ENCODE measurements at regions not wholly inside any gene's neighbourhood (a gene's known extent, or its start where the extent isn't known, plus 50 kb on each side); places are given as distances from the start of the nearest gene placed in this dataset.
"Not testable (repeated sequence)": the region's sequence is repeated elsewhere in the genome, so short reads cannot be mapped to it uniquely, and the experiment has no call there.

DNA sequence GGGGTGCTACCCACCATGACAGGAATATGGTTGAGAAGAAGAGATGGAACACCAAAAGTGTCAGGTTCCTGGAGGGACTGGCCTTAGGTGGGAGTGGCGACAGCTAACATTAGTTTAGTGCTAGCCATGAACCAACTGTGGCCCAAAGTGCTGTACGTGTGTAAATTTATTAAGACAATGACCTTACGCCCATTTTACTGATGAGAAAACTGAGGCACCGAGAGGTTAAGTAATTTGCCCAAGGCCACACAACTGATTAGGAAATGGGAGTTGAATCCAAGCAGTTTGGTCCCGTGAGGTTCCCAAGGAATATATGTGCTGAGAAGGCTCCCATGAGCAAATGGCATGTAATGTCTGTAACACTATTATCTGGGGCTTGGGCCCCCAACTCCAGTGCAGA, 109.5 kb upstream of the SLC1A4 start:
- no peak for DNase-seq (ENCODE audit: low read depth)

- no peak for DNase-seq (ENCODE audit: low read depth)
These were observed 108.8 kb upstream of the SLC1A4 start for GRCh38 chr2:64880193-64880951.

GRCh38 chr2:64881037-64881492, 108.1 kb upstream of the SLC1A4 start:
- DNase-seq (ENCODE audit: low read depth) = no peak

GRCh38 chr2:64887565-64887964, 101.6 kb upstream of the SLC1A4 start:
- no peak for DNase-seq (ENCODE audit: low read depth)

DNA sequence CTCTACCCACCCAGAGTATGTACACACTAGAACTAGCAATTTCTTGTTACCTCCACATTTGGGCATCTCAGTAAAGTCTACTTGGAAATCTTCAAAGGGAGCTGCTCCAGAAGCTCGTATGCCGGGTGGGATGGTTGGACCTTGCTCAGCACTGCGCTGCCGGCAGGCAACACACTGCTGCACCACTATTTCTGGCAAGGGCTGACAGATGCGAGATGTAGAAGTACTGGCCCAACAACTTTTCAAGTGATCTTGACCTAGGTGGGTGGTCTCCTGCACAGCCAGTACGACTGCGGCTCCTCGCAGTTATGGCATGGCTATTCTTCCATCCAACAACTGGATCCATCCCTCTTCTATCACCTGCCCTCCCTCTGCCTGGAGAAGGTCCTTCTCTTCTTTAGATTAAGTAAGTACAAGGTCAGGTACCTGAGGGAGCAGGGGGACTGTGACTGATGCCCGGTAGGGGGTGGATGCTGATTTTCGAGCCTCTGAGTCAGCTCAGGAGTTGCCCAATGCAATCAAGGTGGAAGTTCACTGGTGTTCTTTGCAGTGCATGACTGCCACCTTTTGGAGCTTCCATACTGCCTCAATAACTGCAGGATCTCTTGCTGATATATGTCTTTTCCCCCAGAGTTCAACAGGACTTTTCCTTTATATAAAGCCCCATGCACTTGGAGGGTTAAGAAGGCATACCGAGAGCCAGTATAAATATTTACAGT, 100.4 kb upstream of the SLC1A4 start:
- DNase-seq (ENCODE audit: low read depth) = no peak

DNA sequence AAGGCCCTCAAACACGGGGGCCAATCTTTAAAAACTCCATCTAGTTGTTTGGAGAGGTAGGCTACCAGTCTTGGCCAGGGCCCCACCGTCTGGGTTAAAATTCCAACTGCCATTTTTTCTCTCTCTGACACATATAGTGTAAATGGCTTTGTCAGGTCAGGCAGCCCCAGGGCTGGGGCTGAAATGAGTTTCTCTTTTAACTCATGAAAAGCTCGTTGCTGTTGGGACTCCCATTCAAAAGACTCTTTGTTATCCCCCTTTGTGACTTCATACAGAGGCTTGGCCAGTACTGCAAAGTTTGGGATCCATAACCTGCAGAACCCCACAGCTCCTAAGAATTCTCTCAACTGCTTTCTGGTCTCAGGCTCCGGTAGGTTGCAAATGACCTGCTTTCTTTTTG, 99.4 kb upstream of the SLC1A4 start:
- DNase-seq (ENCODE audit: low read depth) = no peak

GRCh38 chr2:64896572-64896971, 92.6 kb upstream of the SLC1A4 start:
- DNase-seq (ENCODE audit: low read depth) = not testable (repeated sequence)

DNA sequence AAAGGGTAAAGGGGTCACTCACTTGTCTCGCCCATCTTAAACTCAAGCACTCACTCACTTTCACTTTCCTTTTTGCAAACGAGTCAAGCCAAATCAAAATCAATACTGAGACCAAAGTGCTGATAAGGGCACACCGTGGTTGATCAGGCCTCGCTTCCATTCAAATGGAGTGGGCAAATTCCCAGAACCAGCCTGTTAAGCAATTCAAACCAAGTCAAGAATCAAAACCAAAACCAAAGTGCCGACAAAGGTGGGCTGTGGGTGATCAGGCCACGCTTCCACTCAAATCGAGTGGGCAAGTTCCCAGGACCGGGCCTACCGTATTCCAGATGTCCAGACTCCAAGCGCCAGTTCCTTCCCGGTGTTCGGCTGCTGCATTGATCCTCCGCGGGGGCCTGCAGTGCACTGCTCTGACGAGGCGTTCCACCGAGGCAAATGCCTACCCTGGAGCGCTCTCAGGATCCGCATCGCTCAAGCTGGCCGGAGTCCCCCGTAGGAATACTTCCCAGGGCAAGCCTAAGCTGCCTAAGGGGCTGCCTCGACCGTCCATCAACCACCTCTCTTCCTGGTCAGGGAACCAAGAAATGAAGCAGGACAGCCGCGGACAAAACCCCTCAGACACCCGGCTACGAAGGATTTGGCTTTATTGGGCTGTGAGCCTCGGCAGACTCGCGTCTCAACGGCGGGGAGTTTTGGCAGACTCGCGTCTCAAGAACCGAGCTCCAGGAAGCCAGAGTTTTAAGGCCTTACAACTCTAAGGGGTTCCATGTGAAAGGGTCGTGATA, 89.9 kb upstream of the SLC1A4 start:
- DNase-seq (ENCODE audit: low read depth) = no peak

- not testable (repeated sequence) for DNase-seq (ENCODE audit: low read depth)
These were observed 89.3 kb upstream of the SLC1A4 start for GRCh38 chr2:64899876-64900275.

DNA sequence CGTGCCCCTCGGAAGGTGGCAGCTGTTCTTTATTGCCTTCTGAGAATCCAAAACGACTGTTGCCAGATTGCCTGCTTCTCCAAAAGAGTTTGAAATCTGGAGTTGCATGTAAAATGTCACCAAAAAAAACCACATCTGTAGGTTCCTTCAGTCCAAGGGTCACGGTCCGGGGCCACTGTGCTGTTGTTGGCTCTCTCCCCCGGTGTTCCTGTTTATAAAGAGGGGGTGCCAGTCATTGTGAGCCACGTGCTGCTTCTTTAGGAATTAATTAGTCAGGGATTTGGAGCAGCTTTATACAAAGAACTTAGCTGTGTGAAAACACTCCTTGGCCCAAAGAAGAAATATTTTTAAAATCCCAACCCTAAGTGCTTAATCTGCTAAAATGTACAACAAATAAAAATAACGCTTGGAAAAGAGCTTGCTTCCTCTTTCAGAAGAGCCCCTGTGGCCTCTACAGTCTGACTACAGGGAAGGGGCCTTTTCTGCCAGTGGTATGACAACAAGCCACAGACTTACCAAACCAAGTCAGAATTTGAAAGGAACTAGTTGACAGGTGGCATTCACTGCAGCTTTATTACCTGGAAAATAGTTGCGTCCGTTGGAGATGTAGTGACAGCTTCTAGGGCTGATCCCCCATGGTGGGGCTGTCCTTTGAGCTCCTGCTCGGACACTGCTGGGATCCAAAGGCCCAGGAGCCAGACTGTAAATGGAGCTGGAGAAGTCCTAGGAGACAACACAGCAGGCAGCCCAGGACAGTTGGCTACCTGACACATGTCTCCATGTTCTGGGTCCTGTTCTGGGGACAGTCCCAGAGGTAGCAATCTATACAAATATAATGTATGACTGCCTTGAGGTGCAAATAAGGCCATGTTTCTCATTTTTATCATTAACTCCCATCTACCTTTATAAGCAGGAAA, 84.5 kb upstream of the SLC1A4 start:
- DNase-seq (ENCODE audit: low read depth) = no peak

DNA sequence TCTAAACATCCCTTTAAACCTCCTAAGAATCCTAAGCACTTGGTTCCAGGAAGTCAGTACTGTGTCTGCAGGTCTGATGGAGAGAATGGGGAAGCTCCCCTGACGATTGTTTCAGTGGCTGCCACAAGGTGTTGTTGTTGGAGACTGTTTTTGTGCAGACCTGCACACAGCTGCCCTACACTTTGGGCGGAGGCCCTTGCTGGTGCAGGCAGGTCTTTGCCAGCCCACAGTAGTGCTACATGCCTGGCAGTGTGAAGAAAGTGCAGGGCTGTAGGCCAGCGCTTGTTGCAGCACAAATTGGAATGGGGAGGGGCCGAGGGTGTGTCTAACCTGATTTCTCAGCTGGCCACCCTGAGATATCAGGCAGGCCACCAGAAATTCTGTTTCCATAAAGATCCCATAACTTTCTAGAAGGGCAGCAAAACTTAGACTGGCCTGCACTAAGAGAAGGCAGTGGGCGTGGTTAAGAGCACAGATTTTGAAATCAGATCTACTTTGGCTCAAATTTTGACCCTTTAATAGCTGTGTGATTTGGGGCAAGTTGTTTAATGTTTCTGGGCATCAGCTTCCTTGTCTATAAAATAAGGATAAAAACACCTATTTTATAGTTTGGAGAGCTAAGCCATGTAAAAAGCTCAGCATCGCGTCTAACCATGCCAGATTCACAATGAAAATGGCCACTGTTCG, 83.7 kb upstream of the SLC1A4 start:
- no peak for DNase-seq (ENCODE audit: low read depth)

GRCh38 chr2:64906853-64907536, 82.2 kb upstream of the SLC1A4 start:
- DNase-seq (ENCODE audit: low read depth) = no peak

- no peak for DNase-seq (ENCODE audit: low read depth)
These were observed 80.8 kb upstream of the SLC1A4 start for GRCh38 chr2:64908406-64908805.

DNA sequence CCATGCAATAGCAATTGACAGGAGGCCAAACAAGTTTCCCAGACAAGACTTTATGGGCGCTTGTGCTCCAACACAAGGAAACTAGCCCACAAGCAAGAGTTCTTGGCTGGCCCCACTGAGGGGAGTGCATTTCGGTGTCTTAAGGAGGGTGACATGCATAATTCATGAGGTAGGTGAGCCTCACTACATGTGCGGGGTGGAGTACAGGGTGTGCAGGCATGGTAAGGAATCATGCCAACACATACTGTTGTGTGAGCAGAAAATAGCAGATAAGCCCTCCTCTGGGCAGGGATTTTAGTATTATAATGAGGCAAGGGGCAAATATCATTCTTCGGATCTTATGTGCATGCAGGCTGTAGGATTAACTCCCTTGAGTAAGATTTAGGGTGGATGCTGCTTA, 78.7 kb upstream of the SLC1A4 start:
- DNase-seq (ENCODE audit: low read depth) = no peak

- no peak for DNase-seq (ENCODE audit: low read depth)
These were observed 78.2 kb upstream of the SLC1A4 start for GRCh38 chr2:64910972-64911433.

DNA sequence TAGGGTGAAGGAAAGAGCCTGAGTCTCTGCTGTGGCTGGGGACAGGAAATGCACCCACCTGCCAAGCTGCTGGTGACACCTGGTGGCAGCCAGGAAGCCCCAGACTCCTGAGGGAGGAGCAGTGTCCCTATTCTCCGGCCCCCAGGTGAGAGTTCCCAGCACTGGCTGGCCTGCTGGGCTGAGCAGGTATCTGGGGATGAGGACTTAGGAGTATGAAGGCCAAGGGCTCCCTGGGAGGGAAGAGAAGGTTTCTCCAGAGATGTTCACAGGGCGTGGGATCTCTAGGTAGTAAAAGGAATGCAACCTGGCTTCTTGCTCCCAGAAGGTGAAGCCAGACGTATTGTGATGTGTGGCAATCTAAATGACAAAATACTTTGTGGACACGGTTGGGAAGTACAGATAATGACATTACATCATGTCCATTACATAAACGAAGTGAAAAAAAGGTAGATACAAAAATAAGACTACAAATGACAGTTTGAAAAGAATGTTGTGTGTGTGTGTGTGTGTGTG, 75.8 kb upstream of the SLC1A4 start:
- no peak for DNase-seq (ENCODE audit: low read depth)

DNA sequence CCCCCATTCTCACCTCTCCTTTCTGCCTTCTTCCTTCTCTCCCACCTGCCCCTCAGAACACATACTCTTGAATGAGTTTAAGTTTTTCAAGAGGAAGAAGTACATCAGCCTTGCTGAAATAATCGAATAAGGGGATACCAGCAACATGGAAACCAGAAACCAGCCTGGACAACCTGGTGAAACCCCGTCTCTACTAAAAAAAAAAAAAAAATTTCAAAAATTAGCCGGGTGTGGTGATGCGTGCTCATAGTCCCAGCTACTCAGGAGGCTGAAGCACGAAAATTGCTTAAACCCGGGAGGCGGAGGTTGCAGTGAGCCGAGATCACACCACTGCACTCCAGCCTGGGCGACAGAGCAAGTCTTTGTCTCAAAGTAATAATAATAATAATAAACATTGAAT, 75.0 kb upstream of the SLC1A4 start:
- no peak for DNase-seq (ENCODE audit: low read depth)

- no peak for DNase-seq (ENCODE audit: low read depth)
These were observed 74.3 kb upstream of the SLC1A4 start for GRCh38 chr2:64914735-64915509.

GRCh38 chr2:64915510-64915900, 73.7 kb upstream of the SLC1A4 start:
- DNase-seq (ENCODE audit: low read depth) = no peak
